H1 (cell line): ENCODE measurements at regions not wholly inside any gene's neighbourhood (a gene's known extent, or its start where the extent isn't known, plus 50 kb on each side); places are given as distances from the start of the nearest gene placed in this dataset.

Source experiments
- CTCF ChIA-PET: fragments of 300-600 bp; sonication (Branson Sonifier 250); formaldehyde crosslinking; loops from one replicate; lab custom pipeline; 2021; ENCODE audit not compliant: partially characterized antibody; lab: Charles Lee
- POLR2A ChIA-PET: fragments of 300-600 bp; sonication (Branson Sonifier 250); formaldehyde crosslinking; loops from one replicate; lab custom pipeline; 2021; ENCODE audit warnings: inconsistent platforms; ENCODE audit not compliant: partially characterized antibody; lab: Charles Lee
- DNase-seq, 2 experiments: peaks; one replicate each; pipeline versions ENCODE4 v3.0.0 to v3.0.0-alpha.2; 2010 to 2022; ENCODE audit warnings: low spot score in 2 of 2, low read depth in 1 of 2, mixed read lengths in 1 of 2
- FAIRE-seq: peaks from 2 replicates; lab custom pipeline; 2011; peaks lifted over from hg19 to GRCh38; lab: Jason Lieb, UNC
- H2AFZ ChIP-seq: 2 replicates; pipeline ENCODE4 v1.8.1; 2012; ENCODE audit warnings: low read length, inconsistent platforms
- H2AK5ac ChIP-seq: 2 replicates; pipeline ENCODE4 v1.6.1; 2013; ENCODE audit warnings: low read depth, low read length
- H2BK120ac ChIP-seq: replicated peaks from 2 replicates; pipeline ENCODE3; 2013; ENCODE audit warnings: low read depth, low read length, inconsistent platforms
- H2BK12ac ChIP-seq: 2 replicates; pipeline ENCODE4 v1.6.1; 2013; ENCODE audit warnings: low read depth, low read length
- H2BK15ac ChIP-seq: 2 replicates; pipeline ENCODE4 v1.6.1; 2013; ENCODE audit warnings: low read length
- H2BK20ac ChIP-seq: 2 replicates; pipeline ENCODE4 v1.6.1; 2013; ENCODE audit warnings: low read length
- H2BK5ac ChIP-seq: 2 replicates; pipeline ENCODE4 v1.6.1; 2013; ENCODE audit warnings: low read depth, low read length
- H3K14ac ChIP-seq: 2 replicates; pipeline ENCODE4 v1.6.1; 2013; ENCODE audit warnings: inconsistent platforms; ENCODE audit not compliant: insufficient read length
- H3K18ac ChIP-seq: 2 replicates; pipeline ENCODE4 v1.6.1; 2013; ENCODE audit warnings: low read length; ENCODE audit errors: extremely low read depth
- H3K23ac ChIP-seq: 2 replicates; pipeline ENCODE4 v1.6.1; 2013; ENCODE audit warnings: inconsistent platforms; ENCODE audit not compliant: insufficient read length
- H3K23me2 ChIP-seq: 2 replicates; pipeline ENCODE4 v1.6.1; 2013; ENCODE audit warnings: low read depth, low read length
- H3K27ac ChIP-seq: 2 replicates; pipeline ENCODE4 v1.6.1; 2011; ENCODE audit warnings: low read depth, low read length, inconsistent platforms
- H3K27me3 ChIP-seq, 4 experiments: replicated peaks in 1 of 4; 1 replicate in 1 of 4; 2 replicates in 3 of 4; pipeline versions ENCODE4 v1.6.1 to v1.8.1; 2011 to 2013; ENCODE audit warnings: low read length in 3 of 4, mild to moderate bottlenecking in 3 of 4, inconsistent platforms in 2 of 4, mixed read lengths in 2 of 4, moderate library complexity in 1 of 4; ENCODE audit not compliant: control insufficient read depth in 3 of 4, insufficient read depth in 3 of 4; ENCODE audit errors: extremely low read depth in 1 of 4
- H3K36me3 ChIP-seq, 4 experiments: 2 replicates each; pipeline versions ENCODE4 v1.6.1 to v1.8.1; 2011 to 2013; ENCODE audit warnings: mild to moderate bottlenecking in 4 of 4, low read length in 3 of 4, moderate library complexity in 2 of 4, control low read depth in 1 of 4, inconsistent platforms in 1 of 4; ENCODE audit not compliant: insufficient read depth in 4 of 4, control insufficient read depth in 2 of 4
- H3K4ac ChIP-seq: replicated peaks from 2 replicates; pipeline ENCODE3; 2013; ENCODE audit warnings: low read length, low read depth, mixed read lengths, inconsistent platforms; ENCODE audit not compliant: insufficient read length
- H3K4me1 ChIP-seq, 4 experiments: replicated peaks in 1 of 4; 1 replicate in 1 of 4; 2 replicates in 3 of 4; pipeline versions ENCODE4 v1.6.1 to v1.8.1; 2011 to 2013; ENCODE audit warnings: low read length in 3 of 4, inconsistent platforms in 2 of 4, mixed read lengths in 1 of 4; ENCODE audit not compliant: insufficient read depth in 4 of 4, control insufficient read depth in 3 of 4
- H3K4me2 ChIP-seq, 2 experiments: 2 replicates each; pipeline versions ENCODE4 v1.6.1 to v1.8.1; 2011 to 2013; ENCODE audit warnings: low read depth in 2 of 2, low read length in 2 of 2, control low read depth in 1 of 2, inconsistent platforms in 1 of 2, mild to moderate bottlenecking in 1 of 2; ENCODE audit not compliant: insufficient read depth in 1 of 2
- H3K4me3 ChIP-seq, 4 experiments: fragments of 200-600, 300-600 bp in 1 of 4; sonication (generic), shearing (Covaris generic), sonication (Bioruptor Twin) in 1 of 4; 2 replicates each; pipeline versions ENCODE4 v1.5.1 to v1.8.1; 2011 to 2016; ENCODE audit warnings: low read length in 4 of 4, low read depth in 3 of 4, control low read depth in 2 of 4, inconsistent platforms in 2 of 4, mild to moderate bottlenecking in 2 of 4, mixed read lengths in 1 of 4, moderate library complexity in 1 of 4; ENCODE audit not compliant: insufficient read depth in 2 of 4; ENCODE audit errors: extremely low read depth in 1 of 4
- H3K56ac ChIP-seq: replicated peaks from 2 replicates; pipeline ENCODE3; 2013; ENCODE audit warnings: low read depth, mild to moderate bottlenecking, mixed read lengths, low read length, inconsistent platforms; ENCODE audit not compliant: insufficient read length
- H3K79me1 ChIP-seq: 2 replicates; pipeline ENCODE4 v1.6.1; 2013; ENCODE audit warnings: low read depth, low read length, control low read depth
- H3K79me2 ChIP-seq, 2 experiments: 2 replicates each; pipeline versions ENCODE4 v1.6.1 to v1.8.1; 2012 to 2013; ENCODE audit warnings: low read length in 2 of 2, mild to moderate bottlenecking in 2 of 2, inconsistent platforms in 1 of 2; ENCODE audit not compliant: insufficient read depth in 2 of 2, control insufficient read depth in 1 of 2
- H3K9ac ChIP-seq, 4 experiments: replicated peaks in 1 of 4; 1 replicate in 1 of 4; 2 replicates in 3 of 4; pipeline versions ENCODE4 v1.6.1 to v1.8.1; 2011 to 2013; ENCODE audit warnings: low read depth in 3 of 4, low read length in 3 of 4, control low read depth in 2 of 4, mild to moderate bottlenecking in 2 of 4, moderate library complexity in 2 of 4, inconsistent platforms in 1 of 4; ENCODE audit errors: extremely low read depth in 1 of 4
- H3K9me3 ChIP-seq, 2 experiments: 2 replicates each; pipeline versions ENCODE4 v1.6.1 to v1.8.1; 2012 to 2013; ENCODE audit warnings: mild to moderate bottlenecking in 2 of 2, moderate library complexity in 2 of 2, control low read depth in 1 of 2, inconsistent platforms in 1 of 2, low read depth in 1 of 2, low read length in 1 of 2, mixed read lengths in 1 of 2; ENCODE audit not compliant: insufficient read depth in 2 of 2
- H4K20me1 ChIP-seq, 2 experiments: replicated peaks in 1 of 2; 2 replicates each; pipeline versions ENCODE3 to v1.8.1; 2011 to 2013; ENCODE audit warnings: inconsistent platforms in 2 of 2, low read length in 2 of 2, mild to moderate bottlenecking in 1 of 2; ENCODE audit not compliant: insufficient read depth in 2 of 2, control insufficient read depth in 1 of 2
- H4K5ac ChIP-seq: 2 replicates; pipeline ENCODE4 v1.6.1; 2013; ENCODE audit warnings: low read length, low read depth, mixed read lengths, inconsistent platforms; ENCODE audit not compliant: insufficient read length
- H4K8ac ChIP-seq: 2 replicates; pipeline ENCODE4 v1.8.0; 2013; ENCODE audit warnings: mild to moderate bottlenecking, moderate library complexity, low read length, inconsistent platforms; ENCODE audit not compliant: insufficient read depth; ENCODE audit errors: extremely low read depth
- H4K91ac ChIP-seq: replicated peaks from 2 replicates; pipeline ENCODE3; 2013; ENCODE audit warnings: low read length, mixed read lengths, inconsistent platforms; ENCODE audit not compliant: insufficient read length
- JUND ChIP-seq: IDR thresholded peaks from 2 replicates; pipeline ENCODE4 v1.6.1; 2011; ENCODE audit warnings: mild to moderate bottlenecking, improper control_type of control experiment, low read length
- WGBS, 2 experiments: shearing (Covaris generic) in 1 of 2; methylation state at CpG; one replicate each; pipeline versions ENCODE4 v1.1.6 to v1.1.7; 2013 to 2015; ENCODE audit warnings: low lambda C conversion rate in 2 of 2, mixed read lengths in 2 of 2, inconsistent platforms in 1 of 2, low coverage in 1 of 2, missing lambda C conversion rate in 1 of 2; ENCODE audit not compliant: insufficient replicate concordance in 2 of 2, insufficient coverage in 1 of 2, insufficient read length in 1 of 2; ENCODE audit errors: extremely low coverage in 1 of 2, missing lambda C conversion rate in 1 of 2; 5-methylcytosine and 5-hydroxymethylcytosine counted together

DNA sequence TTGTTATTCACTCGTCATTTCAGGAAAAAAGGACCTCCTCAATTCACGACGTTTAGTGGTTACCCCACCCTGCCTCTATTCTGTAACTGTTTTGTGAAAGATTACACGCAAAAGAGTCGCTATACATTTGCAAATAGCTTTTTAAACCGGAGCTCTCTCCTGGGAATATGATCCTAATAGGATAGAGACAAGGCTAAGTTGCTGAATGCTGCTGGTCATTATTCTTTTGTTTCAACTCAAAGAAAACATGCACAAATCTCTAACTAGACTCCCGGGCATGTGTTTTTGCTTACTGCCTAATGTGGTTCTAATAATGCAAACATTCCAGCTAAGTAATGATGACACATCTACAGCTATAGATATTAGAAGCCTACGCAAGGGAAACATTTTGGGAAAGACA, 214.6 kb upstream of the MDFIC2 start:
- Histone ChIP-seq H2BK15ac (no peak overlapping the region), H4K91ac (no peak overlapping the region), H2BK120ac (no peak overlapping the region), H2BK5ac (no peak overlapping the region), H3K14ac (no peak overlapping the region), H3K23me2 (no peaks in the 10 kb centered on the region), H3K79me1 (no peaks in the 10 kb centered on the region), H3K4me1 (peaks cover 0 to 6% (median 4%) of the 10 kb centered on the region in 4 experiments; a peak in 3 of 7 replicates), H2AFZ (no peak overlapping the region), H3K36me3 (no peaks in the 10 kb centered on the region), H3K56ac (no peak overlapping the region), H3K23ac (no peak overlapping the region), H4K8ac (no peak overlapping the region), H2AK5ac (no peak overlapping the region), H3K4me2 (no peak overlapping the region), H3K27me3 (peaks cover 0 to 2% (median 0%) of the 10 kb centered on the region in 4 experiments; a peak in 2 of 7 replicates), H3K18ac (no peak overlapping the region), H3K4ac (no peak overlapping the region), H4K5ac (no peak overlapping the region), H3K4me3 (no peak overlapping the region), H3K9ac (no peak overlapping the region), H3K79me2 (no peaks in the 10 kb centered on the region), H3K27ac (no peak overlapping the region), H4K20me1 (no peaks in the 10 kb centered on the region), H2BK12ac (no peak overlapping the region), H3K9me3 (no peaks in the 10 kb centered on the region), H2BK20ac (no peak overlapping the region)
- no peak for DNase-seq
- no peak for TF ChIP-seq JUND
- POLR2A ChIA-PET = interaction anchor here (0.5 kb wide), 1 partner anchor 82 kb away, joined by 3 read pairs; no protein-coding TSS in a partner anchor
- 47% methylated on average over 8 of the region's 8 CpGs; no CpG with 5 or more reads in 1 of the 2 experiments for WGBS, 2 experiments
- FAIRE-seq = no peak
- CTCF ChIA-PET = no interaction called here
